Esophagus muscularis mucosa (tissue), 4 donors: ENCODE measurements at regions not wholly inside any gene's neighbourhood (a gene's known extent, or its start where the extent isn't known, plus 50 kb on each side); places are given as distances from the start of the nearest gene placed in this dataset.

Experiments used
- DNase-seq: peaks from one replicate; pipeline ENCODE4 v3.0.0-alpha.2; 2017; ENCODE audit errors: extremely low spot score
- H3K27ac ChIP-seq, 4 donors: fragments of 200-600 bp; sonication (generic); replicated peaks in 1 of 4; 1 replicate in 3 of 4; 2 replicates in 1 of 4; pipeline ENCODE4 v1.5.1; 2016 to 2019; ENCODE audit warnings: mild to moderate bottlenecking in 1 of 4
- H3K27me3 ChIP-seq, 4 donors: fragments of 200-600 bp; sonication (generic); one replicate each; pipeline versions ENCODE4 v1.5.1 to v1.6.0; 2016 to 2019
- H3K36me3 ChIP-seq, 4 donors: fragments of 200-600 bp; sonication (generic); one replicate each; pipeline ENCODE4 v1.5.1; 2016 to 2019
- H3K4me1 ChIP-seq, 4 donors: fragments of 200-600 bp; sonication (generic); one replicate each; pipeline ENCODE4 v1.5.1; 2016 to 2019
- H3K4me3 ChIP-seq, 4 donors: fragments of 200-600 bp; sonication (generic); 1 replicate in 2 of 4; 2 replicates in 2 of 4; pipeline ENCODE4 v1.5.1; 2016 to 2019; ENCODE audit warnings: mild to moderate bottlenecking in 4 of 4, moderate library complexity in 1 of 4
- H3K9me3 ChIP-seq, 4 donors: fragments of 200-600 bp; sonication (generic); 1 replicate in 3 of 4; 2 replicates in 1 of 4; pipeline ENCODE4 v1.5.1; 2016 to 2019
- EP300 ChIP-seq: sonication (generic); formaldehyde crosslinking; IDR thresholded peaks from one replicate; pipeline ENCODE4 v1.6.1; 2017; ENCODE audit warnings: antibody characterized with exemption
- POLR2A ChIP-seq: fragments of 450-650 bp; IDR thresholded peaks from one replicate; pipeline ENCODE4 v1.6.1; 2017; ENCODE audit warnings: antibody characterized with exemption, moderate library complexity, mild to moderate bottlenecking, low read depth
- POLR2AphosphoS5 ChIP-seq, 2 donors: sonication (generic); formaldehyde crosslinking; IDR thresholded peaks; one replicate each; pipeline ENCODE4 v1.6.1; 2017; ENCODE audit warnings: antibody characterized with exemption in 2 of 2
- WGBS: methylation state at CpG from one replicate; pipeline ENCODE4 v1.1.5; 2018; 5-methylcytosine and 5-hydroxymethylcytosine counted together
- intact Hi-C: fragments of 100-400 bp; cut with DNase I; formaldehyde crosslinking; loops from one replicate; pipeline ENCODE4 v1.15.1; 2023
- TF ChIP-seq, protein P1 (sequence below), 3 experiments: fragments of 200-600 bp in 2 of 3; fragments of 450-650 bp in 1 of 3; sonication (generic) in 2 of 3; IDR thresholded peaks; one replicate each; pipeline ENCODE4 v1.5.1; 2017 to 2019; ENCODE audit warnings: antibody characterized with exemption in 3 of 3, mild to moderate bottlenecking in 2 of 3, moderate library complexity in 1 of 3

DNA sequence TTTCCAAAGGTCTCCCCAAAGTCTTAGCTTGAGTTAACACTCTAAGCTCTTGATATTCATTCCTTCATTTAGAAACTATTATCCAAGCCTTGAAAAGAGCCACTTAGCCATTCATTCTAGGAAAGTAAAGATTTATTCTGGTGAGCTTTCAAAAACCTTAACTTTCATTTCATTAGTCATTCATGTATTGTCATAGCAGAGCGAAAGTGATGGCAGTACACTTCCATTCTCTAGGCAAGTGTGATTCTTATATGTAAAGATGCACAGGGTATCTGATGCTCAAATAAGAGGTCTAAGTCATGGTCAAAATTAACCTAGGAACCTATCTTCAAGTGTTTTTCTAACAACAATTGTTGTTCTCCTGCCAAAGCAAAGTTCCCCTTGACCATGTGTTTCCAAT lies 553.0 kb upstream of the FANCL start:
- no peak overlapping the region for H3K4me3 ChIP-seq
- no peak overlapping the region for H3K27ac ChIP-seq
- intact Hi-C loops = no loop called here
- no peaks in the 10 kb centered on the region for H3K36me3 ChIP-seq
- 91% methylated on average over 1 of the region's 1 CpG for WGBS
- H3K27me3 ChIP-seq = no peaks in the 10 kb centered on the region
- no peaks in the 10 kb centered on the region for H3K9me3 ChIP-seq
- H3K4me1 ChIP-seq = no peaks in the 10 kb centered on the region
- no peak for DNase-seq
- no peak for TF ChIP-seq EP300
- TF ChIP-seq POLR2AphosphoS5 (IDR thresholded peaks at IDR 0.05) = no peak
- TF ChIP-seq POLR2A = no peak
- TF ChIP-seq, protein P1, sequence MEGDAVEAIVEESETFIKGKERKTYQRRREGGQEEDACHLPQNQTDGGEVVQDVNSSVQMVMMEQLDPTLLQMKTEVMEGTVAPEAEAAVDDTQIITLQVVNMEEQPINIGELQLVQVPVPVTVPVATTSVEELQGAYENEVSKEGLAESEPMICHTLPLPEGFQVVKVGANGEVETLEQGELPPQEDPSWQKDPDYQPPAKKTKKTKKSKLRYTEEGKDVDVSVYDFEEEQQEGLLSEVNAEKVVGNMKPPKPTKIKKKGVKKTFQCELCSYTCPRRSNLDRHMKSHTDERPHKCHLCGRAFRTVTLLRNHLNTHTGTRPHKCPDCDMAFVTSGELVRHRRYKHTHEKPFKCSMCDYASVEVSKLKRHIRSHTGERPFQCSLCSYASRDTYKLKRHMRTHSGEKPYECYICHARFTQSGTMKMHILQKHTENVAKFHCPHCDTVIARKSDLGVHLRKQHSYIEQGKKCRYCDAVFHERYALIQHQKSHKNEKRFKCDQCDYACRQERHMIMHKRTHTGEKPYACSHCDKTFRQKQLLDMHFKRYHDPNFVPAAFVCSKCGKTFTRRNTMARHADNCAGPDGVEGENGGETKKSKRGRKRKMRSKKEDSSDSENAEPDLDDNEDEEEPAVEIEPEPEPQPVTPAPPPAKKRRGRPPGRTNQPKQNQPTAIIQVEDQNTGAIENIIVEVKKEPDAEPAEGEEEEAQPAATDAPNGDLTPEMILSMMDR (IDR thresholded peaks at IDR 0.05) = no peak

DNA sequence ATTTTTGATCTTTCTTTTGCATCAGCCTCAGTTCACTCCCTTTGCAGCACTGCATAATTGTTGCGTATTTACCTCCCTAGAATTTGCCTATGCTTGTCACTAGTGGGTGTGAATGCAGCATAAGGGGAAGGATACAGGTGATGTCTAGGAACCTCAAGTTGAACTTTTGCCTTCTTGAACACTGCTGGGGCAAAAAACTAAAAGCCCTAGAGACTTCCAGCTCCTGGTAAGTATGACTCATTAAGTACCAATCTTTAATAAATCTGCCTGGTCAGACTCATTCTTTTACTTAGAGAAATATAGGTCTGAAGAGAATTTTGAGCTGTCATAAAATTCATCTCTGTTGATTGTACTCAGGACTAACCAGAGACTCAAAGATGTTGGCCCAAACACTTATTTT lies 547.3 kb upstream of the FANCL start:
- Histone ChIP-seq H3K27ac (no peak overlapping the region), H3K4me1 (no peaks in the 10 kb centered on the region), H3K36me3 (no peaks in the 10 kb centered on the region), H3K9me3 (no peaks in the 10 kb centered on the region), H3K4me3 (no peak overlapping the region), H3K27me3 (no peaks in the 10 kb centered on the region)
- intact Hi-C loops = no loop called here
- no peak for DNase-seq
- TF ChIP-seq EP300 (no peak), POLR2A (no peak), POLR2AphosphoS5 (IDR thresholded peaks at IDR 0.05) (no peak)
- TF ChIP-seq, protein P1 (IDR thresholded peaks at IDR 0.05) = no peak
- WGBS = 95% methylated on average over 1 of the region's 1 CpG

DNA sequence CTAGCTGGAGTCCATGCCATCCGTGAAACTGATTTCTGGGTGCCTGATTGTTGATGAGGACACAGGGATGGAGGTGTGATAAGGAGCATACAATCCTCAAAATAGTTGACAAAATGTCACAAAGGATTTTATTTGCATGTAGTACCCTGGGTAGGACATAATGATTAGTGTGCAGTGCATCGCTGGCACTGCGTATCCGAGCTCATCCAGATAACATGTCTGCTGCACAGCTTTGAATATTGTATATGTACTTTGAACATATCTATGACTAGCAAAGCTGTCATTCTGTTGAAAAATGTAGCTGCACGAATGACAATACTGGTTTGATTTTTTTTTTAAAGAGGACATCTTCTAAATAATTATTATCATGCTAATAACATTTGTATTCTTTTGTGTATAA lies 529.7 kb upstream of the FANCL start:
- 82% methylated on average over 5 of the region's 5 CpGs for WGBS
- intact Hi-C loops = no loop called here
- Histone ChIP-seq H3K9me3 (no peaks in the 10 kb centered on the region), H3K27me3 (peaks cover 0 to 4% (median 0%) of the 10 kb centered on the region in 4 donors), H3K4me3 (no peak overlapping the region), H3K36me3 (no peaks in the 10 kb centered on the region), H3K4me1 (no peaks in the 10 kb centered on the region), H3K27ac (no peak overlapping the region)
- DNase-seq = no peak
- TF ChIP-seq EP300 (no peak), POLR2A (no peak), POLR2AphosphoS5 (IDR thresholded peaks at IDR 0.05) (no peak)
- TF ChIP-seq, protein P1 (IDR thresholded peaks at IDR 0.05) = no peak

DNA sequence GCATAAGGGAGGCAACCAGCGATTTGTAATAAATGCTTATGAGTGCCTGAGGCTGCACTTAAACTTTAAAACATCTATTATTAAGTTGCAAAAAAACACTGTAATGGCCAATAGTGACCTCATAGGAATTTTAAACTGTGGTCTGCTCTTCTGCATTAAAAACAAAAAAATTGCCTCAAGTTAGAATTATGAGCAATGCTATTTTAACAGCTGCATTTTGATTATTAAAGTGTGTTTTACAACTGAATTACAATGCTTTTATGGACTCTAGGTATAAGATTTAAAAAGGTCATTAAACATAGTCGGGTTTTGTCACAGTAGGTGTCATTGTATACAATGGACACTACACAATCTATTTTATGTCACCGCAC lies 528.7 kb upstream of the FANCL start:
- H3K27me3 ChIP-seq = peaks cover 0 to 4% (median 0%) of the 10 kb centered on the region in 4 donors
- H3K36me3 ChIP-seq = no peaks in the 10 kb centered on the region
- TF ChIP-seq, protein P1 (IDR thresholded peaks at IDR 0.05) = no peak
- TF ChIP-seq EP300 (no peak), POLR2AphosphoS5 (IDR thresholded peaks at IDR 0.05) (no peak), POLR2A (no peak)
- no peaks in the 10 kb centered on the region for H3K4me1 ChIP-seq
- no peak overlapping the region for H3K27ac ChIP-seq
- intact Hi-C loops = loop anchor here (10.0 kb wide), 1 partner anchor 1815 kb away; no protein-coding TSS in a partner anchor
- WGBS = 80% methylated on average over 3 of the region's 3 CpGs
- H3K9me3 ChIP-seq = no peaks in the 10 kb centered on the region
- no peak for DNase-seq
- no peak overlapping the region for H3K4me3 ChIP-seq
